H1 (cell line): ENCODE measurements at regions not wholly inside any gene's neighbourhood (a gene's known extent, or its start where the extent isn't known, plus 50 kb on each side); places are given as distances from the start of the nearest gene placed in this dataset.

Source experiments
- CTCF ChIA-PET: fragments of 300-600 bp; sonication (Branson Sonifier 250); formaldehyde crosslinking; loops from one replicate; lab custom pipeline; 2021; ENCODE audit not compliant: partially characterized antibody; lab: Charles Lee
- POLR2A ChIA-PET: fragments of 300-600 bp; sonication (Branson Sonifier 250); formaldehyde crosslinking; loops from one replicate; lab custom pipeline; 2021; ENCODE audit warnings: inconsistent platforms; ENCODE audit not compliant: partially characterized antibody; lab: Charles Lee
- DNase-seq, 2 experiments: peaks; one replicate each; pipeline versions ENCODE4 v3.0.0 to v3.0.0-alpha.2; 2010 to 2022; ENCODE audit warnings: low spot score in 2 of 2, low read depth in 1 of 2, mixed read lengths in 1 of 2
- FAIRE-seq: peaks from 2 replicates; lab custom pipeline; 2011; peaks lifted over from hg19 to GRCh38; lab: Jason Lieb, UNC
- H2AFZ ChIP-seq: 2 replicates; pipeline ENCODE4 v1.8.1; 2012; ENCODE audit warnings: low read length, inconsistent platforms
- H2AK5ac ChIP-seq: 2 replicates; pipeline ENCODE4 v1.6.1; 2013; ENCODE audit warnings: low read depth, low read length
- H2BK120ac ChIP-seq: replicated peaks from 2 replicates; pipeline ENCODE3; 2013; ENCODE audit warnings: low read depth, low read length, inconsistent platforms
- H2BK12ac ChIP-seq: 2 replicates; pipeline ENCODE4 v1.6.1; 2013; ENCODE audit warnings: low read depth, low read length
- H2BK15ac ChIP-seq: 2 replicates; pipeline ENCODE4 v1.6.1; 2013; ENCODE audit warnings: low read length
- H2BK20ac ChIP-seq: 2 replicates; pipeline ENCODE4 v1.6.1; 2013; ENCODE audit warnings: low read length
- H2BK5ac ChIP-seq: 2 replicates; pipeline ENCODE4 v1.6.1; 2013; ENCODE audit warnings: low read depth, low read length
- H3K14ac ChIP-seq: 2 replicates; pipeline ENCODE4 v1.6.1; 2013; ENCODE audit warnings: inconsistent platforms; ENCODE audit not compliant: insufficient read length
- H3K18ac ChIP-seq: 2 replicates; pipeline ENCODE4 v1.6.1; 2013; ENCODE audit warnings: low read length; ENCODE audit errors: extremely low read depth
- H3K23ac ChIP-seq: 2 replicates; pipeline ENCODE4 v1.6.1; 2013; ENCODE audit warnings: inconsistent platforms; ENCODE audit not compliant: insufficient read length
- H3K23me2 ChIP-seq: 2 replicates; pipeline ENCODE4 v1.6.1; 2013; ENCODE audit warnings: low read depth, low read length
- H3K27ac ChIP-seq: 2 replicates; pipeline ENCODE4 v1.6.1; 2011; ENCODE audit warnings: low read depth, low read length, inconsistent platforms
- H3K27me3 ChIP-seq, 4 experiments: replicated peaks in 1 of 4; 1 replicate in 1 of 4; 2 replicates in 3 of 4; pipeline versions ENCODE4 v1.6.1 to v1.8.1; 2011 to 2013; ENCODE audit warnings: low read length in 3 of 4, mild to moderate bottlenecking in 3 of 4, inconsistent platforms in 2 of 4, mixed read lengths in 2 of 4, moderate library complexity in 1 of 4; ENCODE audit not compliant: control insufficient read depth in 3 of 4, insufficient read depth in 3 of 4; ENCODE audit errors: extremely low read depth in 1 of 4
- H3K36me3 ChIP-seq, 4 experiments: 2 replicates each; pipeline versions ENCODE4 v1.6.1 to v1.8.1; 2011 to 2013; ENCODE audit warnings: mild to moderate bottlenecking in 4 of 4, low read length in 3 of 4, moderate library complexity in 2 of 4, control low read depth in 1 of 4, inconsistent platforms in 1 of 4; ENCODE audit not compliant: insufficient read depth in 4 of 4, control insufficient read depth in 2 of 4
- H3K4ac ChIP-seq: replicated peaks from 2 replicates; pipeline ENCODE3; 2013; ENCODE audit warnings: low read length, low read depth, mixed read lengths, inconsistent platforms; ENCODE audit not compliant: insufficient read length
- H3K4me1 ChIP-seq, 4 experiments: replicated peaks in 1 of 4; 1 replicate in 1 of 4; 2 replicates in 3 of 4; pipeline versions ENCODE4 v1.6.1 to v1.8.1; 2011 to 2013; ENCODE audit warnings: low read length in 3 of 4, inconsistent platforms in 2 of 4, mixed read lengths in 1 of 4; ENCODE audit not compliant: insufficient read depth in 4 of 4, control insufficient read depth in 3 of 4
- H3K4me2 ChIP-seq, 2 experiments: 2 replicates each; pipeline versions ENCODE4 v1.6.1 to v1.8.1; 2011 to 2013; ENCODE audit warnings: low read depth in 2 of 2, low read length in 2 of 2, control low read depth in 1 of 2, inconsistent platforms in 1 of 2, mild to moderate bottlenecking in 1 of 2; ENCODE audit not compliant: insufficient read depth in 1 of 2
- H3K4me3 ChIP-seq, 4 experiments: fragments of 200-600, 300-600 bp in 1 of 4; sonication (generic), shearing (Covaris generic), sonication (Bioruptor Twin) in 1 of 4; 2 replicates each; pipeline versions ENCODE4 v1.5.1 to v1.8.1; 2011 to 2016; ENCODE audit warnings: low read length in 4 of 4, low read depth in 3 of 4, control low read depth in 2 of 4, inconsistent platforms in 2 of 4, mild to moderate bottlenecking in 2 of 4, mixed read lengths in 1 of 4, moderate library complexity in 1 of 4; ENCODE audit not compliant: insufficient read depth in 2 of 4; ENCODE audit errors: extremely low read depth in 1 of 4
- H3K56ac ChIP-seq: replicated peaks from 2 replicates; pipeline ENCODE3; 2013; ENCODE audit warnings: low read depth, mild to moderate bottlenecking, mixed read lengths, low read length, inconsistent platforms; ENCODE audit not compliant: insufficient read length
- H3K79me1 ChIP-seq: 2 replicates; pipeline ENCODE4 v1.6.1; 2013; ENCODE audit warnings: low read depth, low read length, control low read depth
- H3K79me2 ChIP-seq, 2 experiments: 2 replicates each; pipeline versions ENCODE4 v1.6.1 to v1.8.1; 2012 to 2013; ENCODE audit warnings: low read length in 2 of 2, mild to moderate bottlenecking in 2 of 2, inconsistent platforms in 1 of 2; ENCODE audit not compliant: insufficient read depth in 2 of 2, control insufficient read depth in 1 of 2
- H3K9ac ChIP-seq, 4 experiments: replicated peaks in 1 of 4; 1 replicate in 1 of 4; 2 replicates in 3 of 4; pipeline versions ENCODE4 v1.6.1 to v1.8.1; 2011 to 2013; ENCODE audit warnings: low read depth in 3 of 4, low read length in 3 of 4, control low read depth in 2 of 4, mild to moderate bottlenecking in 2 of 4, moderate library complexity in 2 of 4, inconsistent platforms in 1 of 4; ENCODE audit errors: extremely low read depth in 1 of 4
- H3K9me3 ChIP-seq, 2 experiments: 2 replicates each; pipeline versions ENCODE4 v1.6.1 to v1.8.1; 2012 to 2013; ENCODE audit warnings: mild to moderate bottlenecking in 2 of 2, moderate library complexity in 2 of 2, control low read depth in 1 of 2, inconsistent platforms in 1 of 2, low read depth in 1 of 2, low read length in 1 of 2, mixed read lengths in 1 of 2; ENCODE audit not compliant: insufficient read depth in 2 of 2
- H4K20me1 ChIP-seq, 2 experiments: replicated peaks in 1 of 2; 2 replicates each; pipeline versions ENCODE3 to v1.8.1; 2011 to 2013; ENCODE audit warnings: inconsistent platforms in 2 of 2, low read length in 2 of 2, mild to moderate bottlenecking in 1 of 2; ENCODE audit not compliant: insufficient read depth in 2 of 2, control insufficient read depth in 1 of 2
- H4K5ac ChIP-seq: 2 replicates; pipeline ENCODE4 v1.6.1; 2013; ENCODE audit warnings: low read length, low read depth, mixed read lengths, inconsistent platforms; ENCODE audit not compliant: insufficient read length
- H4K8ac ChIP-seq: 2 replicates; pipeline ENCODE4 v1.8.0; 2013; ENCODE audit warnings: mild to moderate bottlenecking, moderate library complexity, low read length, inconsistent platforms; ENCODE audit not compliant: insufficient read depth; ENCODE audit errors: extremely low read depth
- H4K91ac ChIP-seq: replicated peaks from 2 replicates; pipeline ENCODE3; 2013; ENCODE audit warnings: low read length, mixed read lengths, inconsistent platforms; ENCODE audit not compliant: insufficient read length
- CHD2 ChIP-seq: IDR thresholded peaks from 2 replicates; pipeline ENCODE4 v1.6.1; 2012; ENCODE audit warnings: low read length, improper control_type of control experiment
- FOSL1 ChIP-seq: IDR thresholded peaks from 2 replicates; pipeline ENCODE4 v1.6.1; 2011; ENCODE audit warnings: mild to moderate bottlenecking, low read depth, low read length, moderate library complexity; ENCODE audit not compliant: insufficient read depth
- WGBS, 2 experiments: shearing (Covaris generic) in 1 of 2; methylation state at CpG; one replicate each; pipeline versions ENCODE4 v1.1.6 to v1.1.7; 2013 to 2015; ENCODE audit warnings: low lambda C conversion rate in 2 of 2, mixed read lengths in 2 of 2, inconsistent platforms in 1 of 2, low coverage in 1 of 2, missing lambda C conversion rate in 1 of 2; ENCODE audit not compliant: insufficient replicate concordance in 2 of 2, insufficient coverage in 1 of 2, insufficient read length in 1 of 2; ENCODE audit errors: extremely low coverage in 1 of 2, missing lambda C conversion rate in 1 of 2; 5-methylcytosine and 5-hydroxymethylcytosine counted together

- Histone ChIP-seq H2BK5ac (no peak overlapping the region; the same call in 1 of the 2 replicates), H3K27ac (no peak overlapping the region), H4K5ac (no peak overlapping the region), H3K79me1 (no peaks in the 10 kb centered on the region), H3K18ac (no peak overlapping the region), H2BK15ac (no peak overlapping the region), H3K79me2 (no peaks in the 10 kb centered on the region), H2AFZ (0 out of 2 replicates have a peak overlapping the region, but pooled peaks have one; percentile 37), H2AK5ac (no peak overlapping the region), H3K4me3 (no peak overlapping the region), H4K20me1 (no peaks in the 10 kb centered on the region), H3K9me3 (no peaks in the 10 kb centered on the region), H3K56ac (no peak overlapping the region), H3K4me1 (no peaks in the 10 kb centered on the region; a peak in 1 of 7 replicates), H3K4ac (no peak overlapping the region), H3K9ac (no peak overlapping the region), H3K14ac (no peak overlapping the region), H3K27me3 (no peaks in the 10 kb centered on the region), H3K36me3 (no peaks in the 10 kb centered on the region; a peak in 1 of 8 replicates), H3K4me2 (peak overlapping the region in 1 of 2 experiments; percentile 12; a peak in 2 of 4 replicates), H2BK120ac (no peak overlapping the region), H4K8ac (no peak overlapping the region), H3K23ac (no peak overlapping the region), H2BK12ac (no peak overlapping the region), H3K23me2 (no peaks in the 10 kb centered on the region; the same call in 1 of the 2 replicates), H2BK20ac (no peak overlapping the region), H4K91ac (no peak overlapping the region)
- 92% methylated on average over 6 of the region's 6 CpGs; no CpG with 5 or more reads in 1 of the 2 experiments for WGBS, 2 experiments
- ChIA-PET CTCF (interaction anchor here (0.7 to 0.8 kb wide), 2 partner anchors 11 to 82 kb away, joined by 3 read pairs; no protein-coding TSS in a partner anchor), POLR2A (no interaction called here)
- DNase-seq (no peak), FAIRE-seq (no peak)
- TF ChIP-seq CHD2: no peak
- TF ChIP-seq FOSL1: no peak
Observed at GRCh38 chr6:155872961-155873360, 417.3 kb upstream of the NOX3 start.
